ENCODE measurements at regions not wholly inside any gene's neighbourhood (a gene's known extent, or its start where the extent isn't known, plus 50 kb on each side); places are given as distances from the start of the nearest gene placed in this dataset.

- CTCF ChIA-PET = no interaction called here
- H3K4me3 ChIP-seq (ENCODE audit: low read depth in 2 of 2, low read length in 1 of 2) = no peak overlapping the region
These were observed 487.4 kb upstream of the DEPDC1 start for GRCh38 chr1:68984289-68984688.

More at GRCh38 chr1:68984289-68984688, 487.4 kb upstream of the DEPDC1 start:
- Histone ChIP-seq H3K9ac (no peak overlapping the region), H3K4me2 (no peak overlapping the region), H3K9me3 (no peaks in the 10 kb centered on the region), H3F3A (replicated peaks; ENCODE audit: insufficient read depth) (no peaks in the 10 kb centered on the region), H4K20me1 (ENCODE audit: insufficient read depth) (no peaks in the 10 kb centered on the region), H3K79me2 (ENCODE audit: insufficient read depth) (no peaks in the 10 kb centered on the region), H3K4me1 (ENCODE audit: control insufficient read depth in 1 of 2, insufficient read depth in 2 of 2, low read depth in 1 of 2, low read length in 1 of 2) (no peaks in the 10 kb centered on the region), H3K36me3 (replicated peaks in 1 of 2; ENCODE audit: control insufficient read depth in 1 of 2, insufficient read depth in 2 of 2, low read length in 1 of 2) (no peaks in the 10 kb centered on the region), H3K27ac (ENCODE audit: low read depth in 2 of 2, low read length in 1 of 2) (no peak overlapping the region), H3K9me2 (no peaks in the 10 kb centered on the region), H2AFZ (ENCODE audit: low read depth) (no peak overlapping the region), H3K27me3 (ENCODE audit: insufficient read depth) (no peaks in the 10 kb centered on the region)
- no peak for DNase-seq
- WGBS (ENCODE audit: low lambda C conversion rate) = 79% methylated on average over 2 of the region's 2 CpGs
- POLR2A ChIA-PET = no interaction called here
- no peak for TF ChIP-seq FOSL2 (IDR thresholded peaks at IDR 0.05; ENCODE audit: borderline replicate concordance, low read depth)
- TF ChIP-seq FOXJ3 (CRISPR knock-in tag; IDR thresholded peaks at IDR 0.05) = no peak
- TF ChIP-seq, protein P1, sequence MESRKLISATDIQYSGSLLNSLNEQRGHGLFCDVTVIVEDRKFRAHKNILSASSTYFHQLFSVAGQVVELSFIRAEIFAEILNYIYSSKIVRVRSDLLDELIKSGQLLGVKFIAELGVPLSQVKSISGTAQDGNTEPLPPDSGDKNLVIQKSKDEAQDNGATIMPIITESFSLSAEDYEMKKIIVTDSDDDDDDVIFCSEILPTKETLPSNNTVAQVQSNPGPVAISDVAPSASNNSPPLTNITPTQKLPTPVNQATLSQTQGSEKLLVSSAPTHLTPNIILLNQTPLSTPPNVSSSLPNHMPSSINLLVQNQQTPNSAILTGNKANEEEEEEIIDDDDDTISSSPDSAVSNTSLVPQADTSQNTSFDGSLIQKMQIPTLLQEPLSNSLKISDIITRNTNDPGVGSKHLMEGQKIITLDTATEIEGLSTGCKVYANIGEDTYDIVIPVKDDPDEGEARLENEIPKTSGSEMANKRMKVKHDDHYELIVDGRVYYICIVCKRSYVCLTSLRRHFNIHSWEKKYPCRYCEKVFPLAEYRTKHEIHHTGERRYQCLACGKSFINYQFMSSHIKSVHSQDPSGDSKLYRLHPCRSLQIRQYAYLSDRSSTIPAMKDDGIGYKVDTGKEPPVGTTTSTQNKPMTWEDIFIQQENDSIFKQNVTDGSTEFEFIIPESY (IDR thresholded peaks at IDR 0.05; ENCODE audit: borderline replicate concordance, low read depth) = no peak
- TF ChIP-seq POLR2AphosphoS5 (IDR thresholded peaks at IDR 0.05; ENCODE audit: low read depth, low read length) = no peak
- no peak for TF ChIP-seq NRF1 (IDR thresholded peaks at IDR 0.05; ENCODE audit: low read depth, low read length)
- no peak for TF ChIP-seq EZH2phosphoT487 (IDR thresholded peaks at IDR 0.05; ENCODE audit: borderline replicate concordance, low read depth)
- TF ChIP-seq JUND (IDR thresholded peaks at IDR 0.05) = no peak
- TF ChIP-seq MAX (IDR thresholded peaks at IDR 0.05; ENCODE audit: low read depth) = no peak
- TF ChIP-seq RAD21 (IDR thresholded peaks at IDR 0.05; ENCODE audit: low read length) = no peak
- no peak for TF ChIP-seq MXI1 (IDR thresholded peaks at IDR 0.05; ENCODE audit: low read depth, low read length)
- TF ChIP-seq, protein P2, sequence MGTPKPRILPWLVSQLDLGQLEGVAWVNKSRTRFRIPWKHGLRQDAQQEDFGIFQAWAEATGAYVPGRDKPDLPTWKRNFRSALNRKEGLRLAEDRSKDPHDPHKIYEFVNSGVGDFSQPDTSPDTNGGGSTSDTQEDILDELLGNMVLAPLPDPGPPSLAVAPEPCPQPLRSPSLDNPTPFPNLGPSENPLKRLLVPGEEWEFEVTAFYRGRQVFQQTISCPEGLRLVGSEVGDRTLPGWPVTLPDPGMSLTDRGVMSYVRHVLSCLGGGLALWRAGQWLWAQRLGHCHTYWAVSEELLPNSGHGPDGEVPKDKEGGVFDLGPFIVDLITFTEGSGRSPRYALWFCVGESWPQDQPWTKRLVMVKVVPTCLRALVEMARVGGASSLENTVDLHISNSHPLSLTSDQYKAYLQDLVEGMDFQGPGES (IDR thresholded peaks at IDR 0.05; ENCODE audit: low read depth, low read length) = no peak
- no peak for TF ChIP-seq RCOR1 (IDR thresholded peaks at IDR 0.05; ENCODE audit: low read length)
- TF ChIP-seq, protein P3, sequence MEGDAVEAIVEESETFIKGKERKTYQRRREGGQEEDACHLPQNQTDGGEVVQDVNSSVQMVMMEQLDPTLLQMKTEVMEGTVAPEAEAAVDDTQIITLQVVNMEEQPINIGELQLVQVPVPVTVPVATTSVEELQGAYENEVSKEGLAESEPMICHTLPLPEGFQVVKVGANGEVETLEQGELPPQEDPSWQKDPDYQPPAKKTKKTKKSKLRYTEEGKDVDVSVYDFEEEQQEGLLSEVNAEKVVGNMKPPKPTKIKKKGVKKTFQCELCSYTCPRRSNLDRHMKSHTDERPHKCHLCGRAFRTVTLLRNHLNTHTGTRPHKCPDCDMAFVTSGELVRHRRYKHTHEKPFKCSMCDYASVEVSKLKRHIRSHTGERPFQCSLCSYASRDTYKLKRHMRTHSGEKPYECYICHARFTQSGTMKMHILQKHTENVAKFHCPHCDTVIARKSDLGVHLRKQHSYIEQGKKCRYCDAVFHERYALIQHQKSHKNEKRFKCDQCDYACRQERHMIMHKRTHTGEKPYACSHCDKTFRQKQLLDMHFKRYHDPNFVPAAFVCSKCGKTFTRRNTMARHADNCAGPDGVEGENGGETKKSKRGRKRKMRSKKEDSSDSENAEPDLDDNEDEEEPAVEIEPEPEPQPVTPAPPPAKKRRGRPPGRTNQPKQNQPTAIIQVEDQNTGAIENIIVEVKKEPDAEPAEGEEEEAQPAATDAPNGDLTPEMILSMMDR (IDR thresholded peaks at IDR 0.05) = no peak
- no peak for TF ChIP-seq ELF1 (IDR thresholded peaks at IDR 0.05)
- TF ChIP-seq RFX5 (IDR thresholded peaks at IDR 0.05; ENCODE audit: low read length) = no peak
- no peak for TF ChIP-seq TEAD4 (IDR thresholded peaks at IDR 0.05; ENCODE audit: borderline replicate concordance, insufficient read depth)

Data from SK-N-SH (cell line).